ENCODE measurements at regions not wholly inside any gene's neighbourhood (a gene's known extent, or its start where the extent isn't known, plus 50 kb on each side); places are given as distances from the start of the nearest gene placed in this dataset.

DNA sequence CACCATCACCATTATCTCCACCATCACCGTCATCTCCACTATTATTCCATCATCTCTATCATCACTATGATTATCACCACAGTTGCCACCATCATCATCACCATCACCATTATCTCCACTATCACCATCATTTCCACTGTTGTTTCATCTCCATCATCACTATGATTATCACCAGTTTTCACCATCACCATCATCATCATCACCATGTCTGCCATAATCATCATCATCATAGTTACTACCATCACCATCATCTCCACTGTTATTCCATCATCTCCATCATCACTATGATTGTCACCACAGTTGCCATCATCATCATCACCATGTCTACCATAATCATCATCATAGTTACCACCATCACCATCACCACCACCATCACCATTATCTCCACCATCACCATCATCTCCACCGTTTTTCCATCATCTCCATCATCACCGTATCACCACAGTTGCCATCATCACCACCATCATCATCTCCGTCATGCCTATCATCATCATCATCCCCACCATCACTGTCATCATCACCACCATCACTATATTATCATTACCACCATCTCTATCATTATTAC lies 264.9 kb downstream of the BRD1 start:
- DNase-seq: no peak

- DNase-seq: no peak
Measured at GRCh38 chr22:49561976-49562375, 265.7 kb downstream of the BRD1 start.

GRCh38 chr22:49561338-49561737 lies 266.3 kb downstream of the BRD1 start:
- no peak for DNase-seq

DNA sequence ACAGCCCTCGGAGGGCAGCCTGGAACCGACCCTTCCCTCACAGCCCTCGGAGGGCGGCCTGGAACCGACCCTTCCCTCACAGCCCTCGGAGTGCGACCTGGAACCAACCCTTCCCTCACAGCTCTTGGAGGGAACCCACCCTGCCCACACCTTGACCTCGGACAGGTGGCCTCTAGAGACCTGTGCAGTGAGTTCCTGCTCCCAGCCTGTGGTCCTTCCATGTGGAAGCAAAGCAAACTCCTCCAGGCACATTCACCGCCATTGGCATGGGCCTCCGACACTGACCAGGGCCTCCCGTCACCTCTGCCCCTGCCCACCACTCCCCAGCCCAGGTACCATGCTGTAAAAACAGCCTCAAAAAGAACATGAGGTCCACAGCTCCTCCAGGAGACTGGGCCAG lies 272.1 kb downstream of the BRD1 start:
- no peak for DNase-seq

GRCh38 chr22:49554741-49555140 lies 272.9 kb downstream of the BRD1 start:
- DNase-seq: no peak

DNA sequence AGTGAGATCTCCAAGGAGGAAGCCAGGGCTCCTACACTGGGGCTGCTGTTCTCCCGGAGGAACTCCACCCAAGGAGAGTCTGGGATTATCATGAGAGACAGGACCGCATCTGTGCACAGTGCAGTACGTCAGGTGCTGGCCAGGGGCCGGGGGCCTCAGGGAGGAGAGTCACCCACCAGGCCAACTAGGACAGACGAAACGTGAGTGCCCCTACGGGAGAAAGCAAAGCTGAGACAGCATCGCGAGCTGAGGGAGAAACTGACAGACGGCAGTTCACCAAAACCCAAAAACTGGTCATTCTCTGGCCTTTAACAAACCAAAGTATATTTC lies 273.4 kb downstream of the BRD1 start:
- DNase-seq: no peak

- no peak for DNase-seq
Measured at GRCh38 chr22:49553518-49554295, 274.0 kb downstream of the BRD1 start.

DNA sequence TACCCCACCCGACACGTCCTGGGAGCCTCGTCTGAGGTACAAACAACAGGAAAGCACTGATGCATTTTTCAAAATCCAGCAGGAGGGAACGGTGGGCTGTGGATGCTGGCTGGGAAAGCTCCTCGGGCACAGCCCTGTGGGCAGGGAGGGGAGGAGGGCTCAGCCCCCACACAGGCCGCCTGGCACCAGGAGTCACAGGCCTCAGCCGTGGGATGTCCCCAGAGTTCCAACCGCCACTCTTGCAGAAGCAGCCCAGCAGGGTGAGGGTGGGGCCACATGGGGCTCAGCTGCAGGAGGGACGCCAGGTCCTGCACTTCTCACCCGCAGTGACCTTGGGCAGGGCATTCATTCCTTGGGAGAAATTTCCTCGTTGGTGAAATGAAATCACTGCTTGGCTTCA lies 274.6 kb downstream of the BRD1 start:
- no peak for DNase-seq

GRCh38 chr22:49551897-49552614 lies 275.6 kb downstream of the BRD1 start:
- DNase-seq: no peak

DNA sequence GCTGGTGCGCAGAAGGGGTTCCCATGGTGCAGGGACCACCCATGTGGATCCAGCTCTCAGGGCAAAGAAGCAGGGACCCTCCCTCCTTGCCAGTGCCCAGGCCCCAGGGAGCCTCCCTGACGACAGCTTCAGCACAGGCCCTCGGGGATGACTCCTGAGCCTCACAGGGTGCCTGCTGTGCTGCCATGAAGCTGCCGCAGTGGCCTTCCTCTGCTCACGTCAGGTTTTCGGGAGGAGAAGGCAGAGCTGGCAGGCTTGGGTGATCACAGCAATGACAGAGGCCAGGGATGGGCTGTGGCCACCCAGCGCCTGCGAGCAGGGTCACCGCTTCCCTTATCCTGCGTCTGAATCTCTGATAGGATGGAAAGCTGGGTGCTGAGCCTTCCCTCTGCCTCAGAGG lies 276.2 kb downstream of the BRD1 start:
- DNase-seq: no peak

DNA sequence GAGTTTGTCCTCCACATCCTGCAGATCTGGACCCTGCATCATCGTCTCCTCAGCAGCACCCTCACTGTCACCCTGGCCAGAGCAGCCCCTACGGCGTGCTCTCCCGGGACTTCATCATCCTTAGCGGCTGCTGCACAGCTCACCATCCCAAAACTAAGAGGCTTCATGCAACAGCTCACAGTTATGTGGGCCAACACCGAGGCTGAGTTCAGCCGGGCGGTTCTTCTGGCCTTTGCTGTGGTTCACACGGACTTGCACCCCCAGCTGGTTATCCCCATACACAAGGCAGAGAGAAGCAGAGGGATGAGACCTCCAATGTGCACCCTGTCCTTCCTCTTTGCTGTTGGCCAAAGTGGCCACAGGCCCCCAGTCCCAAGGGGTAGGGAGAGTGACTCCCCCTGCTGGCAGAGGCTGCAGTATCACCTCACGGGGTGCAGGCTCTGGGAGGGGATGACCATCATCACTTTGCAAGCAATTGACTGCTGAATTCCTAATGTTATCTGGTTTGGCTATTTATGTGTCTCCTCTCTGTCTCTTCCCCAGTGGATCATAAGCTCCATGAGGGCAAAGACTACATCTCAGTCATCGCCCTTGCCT lies 276.8 kb downstream of the BRD1 start:
- no peak for DNase-seq

- no peak for DNase-seq
Measured at GRCh38 chr22:49550141-49550430, 277.6 kb downstream of the BRD1 start.

GRCh38 chr22:49549256-49550140 lies 278.2 kb downstream of the BRD1 start:
- no peak for DNase-seq

- no peak for DNase-seq
Measured at GRCh38 chr22:49548356-49549202, 279.1 kb downstream of the BRD1 start.

DNA sequence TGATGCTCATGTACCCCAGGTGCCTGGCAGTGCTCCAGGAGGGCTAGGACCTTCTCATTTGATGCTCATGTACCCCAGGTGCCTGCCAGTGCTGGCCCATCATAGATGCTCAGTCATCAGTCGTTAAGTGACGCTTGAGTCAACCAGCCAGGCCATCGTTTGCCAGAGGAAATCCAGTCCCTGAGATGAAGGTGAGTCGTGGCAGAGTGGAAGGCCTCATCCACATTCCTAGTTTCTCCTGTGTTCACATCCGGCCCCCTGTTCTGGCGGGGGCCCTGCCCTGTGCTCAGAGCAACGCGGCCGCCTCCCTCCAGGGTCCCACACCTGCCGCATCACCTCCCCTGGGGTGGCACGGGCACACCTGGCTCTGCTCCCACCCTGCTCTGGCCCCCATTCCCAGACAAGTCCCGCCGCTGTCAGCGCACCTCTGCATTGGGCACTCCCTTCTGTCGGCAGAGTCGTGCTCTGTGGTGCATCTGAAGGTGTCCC lies 279.9 kb downstream of the BRD1 start:
- DNase-seq: no peak

DNA sequence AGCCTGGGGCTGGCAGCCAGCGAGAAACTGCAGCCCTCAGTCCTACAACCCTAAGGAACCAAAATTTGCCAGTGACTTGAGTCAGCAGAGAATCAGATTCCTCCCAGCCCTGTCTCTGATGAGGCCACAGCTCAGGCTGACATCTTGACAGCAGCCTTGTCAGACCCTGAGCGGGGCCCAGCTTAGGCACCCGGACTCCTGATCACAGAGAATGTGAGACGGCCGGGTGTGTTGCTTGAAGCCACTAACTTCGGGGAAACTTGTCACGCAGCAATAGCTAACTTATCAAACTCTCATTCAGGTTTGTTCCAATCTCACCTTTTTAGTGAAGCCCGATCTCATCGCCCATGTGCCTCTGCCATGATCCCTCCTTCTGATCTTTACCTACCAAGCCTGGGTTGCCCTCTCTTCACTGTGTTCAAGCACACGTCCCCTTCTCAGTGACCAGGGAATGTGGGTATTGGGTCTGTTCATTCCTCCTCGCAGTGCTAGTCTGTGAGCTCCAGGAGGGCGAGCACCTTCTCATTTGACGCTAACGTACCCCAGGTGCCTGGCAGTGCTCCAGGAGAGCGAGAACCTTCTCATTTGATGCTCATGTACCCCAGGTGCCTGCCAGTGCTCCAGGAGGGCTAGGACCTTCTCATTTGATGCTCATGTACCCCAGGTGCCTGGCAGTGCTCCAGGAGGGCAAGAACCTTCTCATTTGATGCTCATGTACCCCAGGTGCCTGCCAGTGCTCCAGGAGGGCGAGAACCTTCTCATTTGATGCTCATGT lies 280.7 kb downstream of the BRD1 start:
- DNase-seq: no peak

DNA sequence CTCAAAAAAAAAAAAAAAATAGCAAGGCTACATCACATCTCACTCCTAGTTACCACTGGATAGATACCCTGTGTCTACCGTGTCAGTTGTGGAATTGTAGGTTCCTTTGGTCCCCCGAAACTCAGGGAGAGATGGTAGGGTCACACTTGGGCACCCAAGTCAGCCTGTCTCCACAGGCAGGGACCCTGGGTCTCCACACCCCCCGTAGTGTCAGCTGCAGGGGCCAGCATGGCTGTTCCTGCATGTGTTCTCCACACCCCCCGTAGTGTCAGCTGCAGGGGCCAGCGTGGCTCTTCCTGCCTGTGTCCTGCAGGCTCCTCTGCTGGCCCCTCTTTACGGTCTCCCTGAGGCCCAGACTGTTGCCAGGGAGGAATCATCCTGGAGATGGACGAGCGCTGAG lies 282.1 kb downstream of the BRD1 start:
- DNase-seq: no peak

GRCh38 chr22:49544286-49544685 lies 283.4 kb downstream of the BRD1 start:
- no peak for DNase-seq

- no peak for DNase-seq
Measured at GRCh38 chr22:49543876-49544275, 283.8 kb downstream of the BRD1 start.

GRCh38 chr22:49541693-49542230 lies 285.9 kb downstream of the BRD1 start:
- DNase-seq: no peak
